Central memory CD8-positive, alpha-beta T cell (primary cell): ENCODE measurements at regions not wholly inside any gene's neighbourhood (a gene's known extent, or its start where the extent isn't known, plus 50 kb on each side); places are given as distances from the start of the nearest gene placed in this dataset.

ENCODE experiments used
- ATAC-seq: fragments of 150-1000 bp; cut with Tn5 transposase; replicated peaks from 2 replicates; pipeline ENCODE4 v1.10.0; 2022; ENCODE audit warnings: mild to moderate bottlenecking, moderate FRiP score, moderate number of reproducible peaks; ENCODE audit not compliant: poor library complexity, severe bottlenecking; ENCODE audit errors: extremely low read depth
- DNase-seq, 2 donors: peaks; one replicate each; pipeline ENCODE4 v3.0.0; 2021; ENCODE audit warnings: low spot score in 2 of 2
- H3K27ac Mint-ChIP-seq: one replicate; pipeline ENCODE4 v1.8.0; 2022; ENCODE audit warnings: low read depth, mild to moderate bottlenecking, moderate library complexity, mixed read lengths
- H3K27me3 Mint-ChIP-seq: one replicate; pipeline ENCODE4 v1.8.0; 2022; ENCODE audit warnings: mixed read lengths
- H3K36me3 Mint-ChIP-seq: one replicate; pipeline ENCODE4 v1.8.0; 2022; ENCODE audit warnings: mild to moderate bottlenecking, moderate library complexity, mixed read lengths; ENCODE audit not compliant: insufficient read depth
- H3K4me1 Mint-ChIP-seq: one replicate; pipeline ENCODE4 v1.8.0; 2022; ENCODE audit warnings: mixed read lengths
- H3K4me3 Mint-ChIP-seq: one replicate; pipeline ENCODE4 v1.8.0; 2022; ENCODE audit warnings: mild to moderate bottlenecking, moderate library complexity, mixed read lengths
- H3K9me3 Mint-ChIP-seq: one replicate; pipeline ENCODE4 v1.8.0; 2022; ENCODE audit warnings: mixed read lengths

GRCh38 chr13:73832128-73832588, 302.0 kb downstream of the KLF12 start:
- H3K9me3 Mint-ChIP-seq = no peaks in the 10 kb centered on the region
- no peaks in the 10 kb centered on the region for H3K27me3 Mint-ChIP-seq
- peak overlapping the region; percentile 10 for H3K4me3 Mint-ChIP-seq
- peaks cover 48% of the 10 kb centered on the region for H3K4me1 Mint-ChIP-seq
- no peak overlapping the region for H3K27ac Mint-ChIP-seq
- no peak for DNase-seq
- ATAC-seq = no peak
- H3K36me3 Mint-ChIP-seq = peaks cover 1% of the 10 kb centered on the region

- Mint-ChIP-seq H3K4me1 (peaks cover 64% of the 10 kb centered on the region), H3K9me3 (no peaks in the 10 kb centered on the region), H3K27me3 (no peaks in the 10 kb centered on the region), H3K4me3 (no peak overlapping the region), H3K27ac (no peak overlapping the region), H3K36me3 (peaks cover 6% of the 10 kb centered on the region)
- no peak for DNase-seq
- ATAC-seq = no peak
Measured at GRCh38 chr13:73829416-73829815, 304.8 kb downstream of the KLF12 start.

GRCh38 chr13:73828811-73829210, 305.4 kb downstream of the KLF12 start:
- no peak overlapping the region for H3K4me3 Mint-ChIP-seq
- H3K9me3 Mint-ChIP-seq = no peaks in the 10 kb centered on the region
- no peak overlapping the region for H3K27ac Mint-ChIP-seq
- no peaks in the 10 kb centered on the region for H3K27me3 Mint-ChIP-seq
- peaks cover 67% of the 10 kb centered on the region for H3K4me1 Mint-ChIP-seq
- ATAC-seq = no peak
- H3K36me3 Mint-ChIP-seq = peaks cover 7% of the 10 kb centered on the region
- DNase-seq = no peak

GRCh38 chr13:73827434-73827833, 306.8 kb downstream of the KLF12 start:
- no peak for ATAC-seq
- no peak overlapping the region for H3K4me3 Mint-ChIP-seq
- H3K27me3 Mint-ChIP-seq = no peaks in the 10 kb centered on the region
- peaks cover 6% of the 10 kb centered on the region for H3K36me3 Mint-ChIP-seq
- no peaks in the 10 kb centered on the region for H3K9me3 Mint-ChIP-seq
- DNase-seq = no peak
- no peak overlapping the region for H3K27ac Mint-ChIP-seq
- H3K4me1 Mint-ChIP-seq = peaks cover 59% of the 10 kb centered on the region

- H3K27ac Mint-ChIP-seq = peak overlapping the region; percentile 63
- no peaks in the 10 kb centered on the region for H3K9me3 Mint-ChIP-seq
- ATAC-seq (peak; percentile 24), DNase-seq (no peak)
- H3K4me1 Mint-ChIP-seq = peaks cover 65% of the 10 kb centered on the region
- H3K36me3 Mint-ChIP-seq = peaks cover 6% of the 10 kb centered on the region
- no peak overlapping the region for H3K4me3 Mint-ChIP-seq
- no peaks in the 10 kb centered on the region for H3K27me3 Mint-ChIP-seq
Measured at GRCh38 chr13:73825143-73825542, 309.1 kb downstream of the KLF12 start.

GRCh38 chr13:73822668-73823592, 311.3 kb downstream of the KLF12 start:
- DNase-seq (no peak), ATAC-seq (no peak)
- Mint-ChIP-seq H3K4me1 (peaks cover 65% of the 10 kb centered on the region), H3K27me3 (no peaks in the 10 kb centered on the region), H3K4me3 (no peak overlapping the region), H3K9me3 (no peaks in the 10 kb centered on the region), H3K36me3 (peaks cover 15% of the 10 kb centered on the region), H3K27ac (no peak overlapping the region)

GRCh38 chr13:73820688-73821087, 313.5 kb downstream of the KLF12 start:
- Mint-ChIP-seq H3K27me3 (no peaks in the 10 kb centered on the region), H3K4me1 (peaks cover 56% of the 10 kb centered on the region), H3K27ac (peak overlapping the region; percentile 36), H3K9me3 (no peaks in the 10 kb centered on the region), H3K4me3 (no peak overlapping the region), H3K36me3 (peaks cover 19% of the 10 kb centered on the region)
- DNase-seq (no peak), ATAC-seq (no peak)

GRCh38 chr13:73820285-73820684, 313.9 kb downstream of the KLF12 start:
- Mint-ChIP-seq H3K9me3 (no peaks in the 10 kb centered on the region), H3K4me3 (no peak overlapping the region), H3K4me1 (peaks cover 54% of the 10 kb centered on the region), H3K27me3 (no peaks in the 10 kb centered on the region), H3K27ac (no peak overlapping the region), H3K36me3 (peaks cover 20% of the 10 kb centered on the region)
- ATAC-seq (no peak), DNase-seq (no peak)

- H3K36me3 Mint-ChIP-seq = peaks cover 19% of the 10 kb centered on the region
- no peak for ATAC-seq
- H3K4me3 Mint-ChIP-seq = no peak overlapping the region
Measured at GRCh38 chr13:73819711-73820110, 314.5 kb downstream of the KLF12 start.

GRCh38 chr13:73816702-73817101, 317.5 kb downstream of the KLF12 start:
- DNase-seq (no peak), ATAC-seq (no peak)
- H3K27me3 Mint-ChIP-seq = no peaks in the 10 kb centered on the region
- peaks cover 34% of the 10 kb centered on the region for H3K36me3 Mint-ChIP-seq
- H3K27ac Mint-ChIP-seq = no peak overlapping the region
- H3K9me3 Mint-ChIP-seq = no peaks in the 10 kb centered on the region
- no peak overlapping the region for H3K4me3 Mint-ChIP-seq
- peaks cover 46% of the 10 kb centered on the region for H3K4me1 Mint-ChIP-seq

More at GRCh38 chr13:73819711-73820110, 314.5 kb downstream of the KLF12 start:
- H3K4me1 Mint-ChIP-seq = peaks cover 49% of the 10 kb centered on the region
- DNase-seq = no peak
- H3K27ac Mint-ChIP-seq = peak overlapping the region; percentile 32
- no peaks in the 10 kb centered on the region for H3K27me3 Mint-ChIP-seq
- H3K9me3 Mint-ChIP-seq = no peaks in the 10 kb centered on the region

GRCh38 chr13:73815796-73816195, 318.4 kb downstream of the KLF12 start:
- no peak for ATAC-seq
- H3K4me1 Mint-ChIP-seq = peaks cover 37% of the 10 kb centered on the region
- no peak overlapping the region for H3K4me3 Mint-ChIP-seq
- no peaks in the 10 kb centered on the region for H3K9me3 Mint-ChIP-seq
- DNase-seq = no peak
- H3K27me3 Mint-ChIP-seq = no peaks in the 10 kb centered on the region
- H3K27ac Mint-ChIP-seq = peak overlapping the region; percentile 49
- peaks cover 36% of the 10 kb centered on the region for H3K36me3 Mint-ChIP-seq

GRCh38 chr13:73810647-73811046, 323.6 kb downstream of the KLF12 start:
- no peaks in the 10 kb centered on the region for H3K27me3 Mint-ChIP-seq
- H3K36me3 Mint-ChIP-seq = peaks cover 42% of the 10 kb centered on the region
- peaks cover 12% of the 10 kb centered on the region for H3K4me1 Mint-ChIP-seq
- DNase-seq (no peak), ATAC-seq (no peak)
- H3K9me3 Mint-ChIP-seq = no peaks in the 10 kb centered on the region
- no peak overlapping the region for H3K4me3 Mint-ChIP-seq
- no peak overlapping the region for H3K27ac Mint-ChIP-seq

GRCh38 chr13:73809561-73809960, 324.6 kb downstream of the KLF12 start:
- no peak overlapping the region for H3K4me3 Mint-ChIP-seq
- H3K36me3 Mint-ChIP-seq = peaks cover 37% of the 10 kb centered on the region
- H3K4me1 Mint-ChIP-seq = peaks cover 12% of the 10 kb centered on the region
- ATAC-seq = no peak
- DNase-seq = no peak
- no peak overlapping the region for H3K27ac Mint-ChIP-seq
- H3K27me3 Mint-ChIP-seq = no peaks in the 10 kb centered on the region
- H3K9me3 Mint-ChIP-seq = no peaks in the 10 kb centered on the region
